IPS-NIHi7 (cell line): ENCODE measurements at regions not wholly inside any gene's neighbourhood (a gene's known extent, or its start where the extent isn't known, plus 50 kb on each side); places are given as distances from the start of the nearest gene placed in this dataset.
"Not testable (repeated sequence)": the region's sequence is repeated elsewhere in the genome, so short reads cannot be mapped to it uniquely, and the experiment has no call there.

ENCODE experiments used
- DNase-seq: peaks from one replicate; pipeline ENCODE4 v3.0.0; 2012; ENCODE audit warnings: mixed read lengths; ENCODE audit errors: extremely low spot score

GRCh38 chr18:1481577-1481976 is 576.9 kb downstream of the ADCYAP1 start:
- DNase-seq = no peak

GRCh38 chr18:1483385-1483784 is 578.7 kb downstream of the ADCYAP1 start:
- no peak for DNase-seq

- no peak for DNase-seq
These were observed 582.8 kb downstream of the ADCYAP1 start for GRCh38 chr18:1487457-1487856.

- DNase-seq = no peak
These were observed 583.7 kb downstream of the ADCYAP1 start for GRCh38 chr18:1488394-1488793.

- DNase-seq = no peak
These were observed 584.3 kb downstream of the ADCYAP1 start for GRCh38 chr18:1488957-1489356.

GRCh38 chr18:1495387-1495786 is 590.7 kb downstream of the ADCYAP1 start:
- no peak for DNase-seq

GRCh38 chr18:1496096-1496495 is 591.4 kb downstream of the ADCYAP1 start:
- no peak for DNase-seq

- DNase-seq = no peak
These were observed 593.5 kb downstream of the ADCYAP1 start for GRCh38 chr18:1498216-1498615.

- DNase-seq = no peak
These were observed 594.6 kb downstream of the ADCYAP1 start for GRCh38 chr18:1499265-1499664.

GRCh38 chr18:1503847-1504246 is 599.2 kb downstream of the ADCYAP1 start:
- no peak for DNase-seq

- DNase-seq = peak; percentile 19
These were observed 601.2 kb downstream of the ADCYAP1 start for GRCh38 chr18:1505856-1506255.

GRCh38 chr18:1510542-1511179 is 606.0 kb downstream of the ADCYAP1 start:
- no peak for DNase-seq

GRCh38 chr18:1511619-1512311 is 607.1 kb downstream of the ADCYAP1 start:
- no peak for DNase-seq

- no peak for DNase-seq
These were observed 608.8 kb downstream of the ADCYAP1 start for GRCh38 chr18:1513519-1513918.

- DNase-seq = not testable (repeated sequence)
These were observed 617.0 kb downstream of the ADCYAP1 start for GRCh38 chr18:1521588-1522248.

GRCh38 chr18:1522249-1522615 is 617.6 kb downstream of the ADCYAP1 start:
- no peak for DNase-seq

GRCh38 chr18:1526991-1527390 is 622.3 kb downstream of the ADCYAP1 start:
- DNase-seq = no peak

GRCh38 chr18:1527805-1528204 is 623.1 kb downstream of the ADCYAP1 start:
- DNase-seq = no peak

GRCh38 chr18:1528447-1528846 is 623.8 kb downstream of the ADCYAP1 start:
- DNase-seq = no peak

- no peak for DNase-seq
These were observed 624.4 kb downstream of the ADCYAP1 start for GRCh38 chr18:1528964-1529509.

GRCh38 chr18:1530650-1531049 is 626.0 kb downstream of the ADCYAP1 start:
- DNase-seq = no peak

- DNase-seq = no peak
These were observed 634.6 kb downstream of the ADCYAP1 start for GRCh38 chr18:1539276-1539675.

- DNase-seq = no peak
These were observed 636.8 kb downstream of the ADCYAP1 start for GRCh38 chr18:1541478-1541877.
